ENCODE measurements at regions not wholly inside any gene's neighbourhood (a gene's known extent, or its start where the extent isn't known, plus 50 kb on each side); places are given as distances from the start of the nearest gene placed in this dataset.
A peak's percentile ranks its signal among the peaks of the same experiment; 100 is the strongest.

DNA sequence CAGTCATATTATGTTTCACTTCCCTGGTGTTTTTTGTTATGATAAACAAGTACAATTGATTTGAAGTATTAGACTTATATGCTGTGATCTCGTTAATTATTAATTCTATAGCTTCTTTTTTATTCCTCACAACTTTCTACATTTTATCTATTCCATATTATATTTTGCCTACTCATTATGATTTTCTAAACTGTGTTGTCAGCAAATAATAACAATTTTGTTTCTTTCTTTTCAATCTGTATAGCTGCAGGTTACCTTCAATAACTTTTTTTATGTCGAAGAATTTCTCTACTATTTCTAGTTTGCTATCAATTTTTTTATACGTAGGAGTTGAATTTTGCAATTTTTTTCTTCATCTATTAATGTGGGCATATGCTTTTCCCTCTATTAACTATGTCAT, 304.4 kb downstream of the PCDH17 start:
- TF ChIP-seq, protein P1, sequence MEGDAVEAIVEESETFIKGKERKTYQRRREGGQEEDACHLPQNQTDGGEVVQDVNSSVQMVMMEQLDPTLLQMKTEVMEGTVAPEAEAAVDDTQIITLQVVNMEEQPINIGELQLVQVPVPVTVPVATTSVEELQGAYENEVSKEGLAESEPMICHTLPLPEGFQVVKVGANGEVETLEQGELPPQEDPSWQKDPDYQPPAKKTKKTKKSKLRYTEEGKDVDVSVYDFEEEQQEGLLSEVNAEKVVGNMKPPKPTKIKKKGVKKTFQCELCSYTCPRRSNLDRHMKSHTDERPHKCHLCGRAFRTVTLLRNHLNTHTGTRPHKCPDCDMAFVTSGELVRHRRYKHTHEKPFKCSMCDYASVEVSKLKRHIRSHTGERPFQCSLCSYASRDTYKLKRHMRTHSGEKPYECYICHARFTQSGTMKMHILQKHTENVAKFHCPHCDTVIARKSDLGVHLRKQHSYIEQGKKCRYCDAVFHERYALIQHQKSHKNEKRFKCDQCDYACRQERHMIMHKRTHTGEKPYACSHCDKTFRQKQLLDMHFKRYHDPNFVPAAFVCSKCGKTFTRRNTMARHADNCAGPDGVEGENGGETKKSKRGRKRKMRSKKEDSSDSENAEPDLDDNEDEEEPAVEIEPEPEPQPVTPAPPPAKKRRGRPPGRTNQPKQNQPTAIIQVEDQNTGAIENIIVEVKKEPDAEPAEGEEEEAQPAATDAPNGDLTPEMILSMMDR (IDR thresholded peaks at IDR 0.05; ENCODE audit: low read depth, low read length): no peak
- Histone ChIP-seq H3K4me3 (ENCODE audit: low read depth, low read length) (no peak overlapping the region), H3K27me3 (ENCODE audit: insufficient read depth, low read depth, severe bottlenecking) (no peaks in the 10 kb centered on the region), H3K36me3 (no peaks in the 10 kb centered on the region), H3K9me3 (ENCODE audit: severe bottlenecking) (no peaks in the 10 kb centered on the region), H3K27ac (no peak overlapping the region)
- no peak for DNase-seq

DNA sequence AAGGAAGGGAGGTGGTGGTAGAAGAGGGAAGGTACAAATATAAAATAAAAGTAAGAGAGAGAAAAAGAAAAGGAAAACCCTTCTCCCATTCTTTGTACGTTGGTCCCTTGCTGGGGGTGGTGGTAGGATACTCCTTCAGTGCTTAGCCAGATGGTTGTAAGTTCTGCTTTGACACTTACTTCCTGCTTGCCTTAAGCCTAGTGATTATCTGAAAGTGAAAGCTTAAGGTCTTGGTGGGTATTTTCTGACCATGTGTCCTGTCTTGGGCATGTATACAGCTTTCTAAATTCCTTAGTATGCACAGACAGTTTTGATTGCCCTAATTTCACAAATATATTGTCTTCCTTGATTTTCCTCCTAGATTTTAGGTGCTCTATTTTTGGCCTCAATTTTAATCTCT, 314.8 kb downstream of the PCDH17 start:
- Histone ChIP-seq H3K4me3 (ENCODE audit: low read depth, low read length) (no peak overlapping the region), H3K27ac (no peak overlapping the region), H3K36me3 (no peaks in the 10 kb centered on the region), H3K9me3 (ENCODE audit: severe bottlenecking) (no peaks in the 10 kb centered on the region), H3K27me3 (ENCODE audit: insufficient read depth, low read depth, severe bottlenecking) (no peaks in the 10 kb centered on the region)
- DNase-seq: peak; percentile 13
- TF ChIP-seq, protein P1 (IDR thresholded peaks at IDR 0.05; ENCODE audit: low read depth, low read length): no peak

DNA sequence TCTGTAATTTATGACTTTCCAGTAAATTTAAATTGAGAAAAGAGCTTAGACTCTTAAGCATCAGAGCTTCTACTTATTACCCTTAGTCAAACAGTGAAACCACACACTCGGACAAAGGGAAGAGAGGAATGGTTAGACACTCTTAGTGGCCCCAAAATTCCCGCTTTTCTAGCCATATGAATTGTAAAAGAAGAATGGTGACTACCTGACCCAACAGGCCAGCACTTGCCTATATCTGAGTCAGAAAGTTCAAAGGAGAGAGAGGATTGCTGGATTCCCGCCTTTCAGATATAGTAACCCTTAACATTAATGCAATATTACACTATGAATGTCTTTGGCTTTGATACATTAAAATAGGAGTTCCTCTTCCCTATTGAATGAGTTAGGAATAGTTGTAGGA, 317.3 kb downstream of the PCDH17 start:
- H3K9me3 ChIP-seq (ENCODE audit: severe bottlenecking): no peaks in the 10 kb centered on the region
- DNase-seq: no peak
- TF ChIP-seq, protein P1 (IDR thresholded peaks at IDR 0.05; ENCODE audit: low read depth, low read length): no peak
- H3K27ac ChIP-seq: no peak overlapping the region
- no peak overlapping the region for H3K4me3 ChIP-seq (ENCODE audit: low read depth, low read length)
- no peaks in the 10 kb centered on the region for H3K36me3 ChIP-seq
- H3K27me3 ChIP-seq (ENCODE audit: insufficient read depth, low read depth, severe bottlenecking): no peaks in the 10 kb centered on the region

DNA sequence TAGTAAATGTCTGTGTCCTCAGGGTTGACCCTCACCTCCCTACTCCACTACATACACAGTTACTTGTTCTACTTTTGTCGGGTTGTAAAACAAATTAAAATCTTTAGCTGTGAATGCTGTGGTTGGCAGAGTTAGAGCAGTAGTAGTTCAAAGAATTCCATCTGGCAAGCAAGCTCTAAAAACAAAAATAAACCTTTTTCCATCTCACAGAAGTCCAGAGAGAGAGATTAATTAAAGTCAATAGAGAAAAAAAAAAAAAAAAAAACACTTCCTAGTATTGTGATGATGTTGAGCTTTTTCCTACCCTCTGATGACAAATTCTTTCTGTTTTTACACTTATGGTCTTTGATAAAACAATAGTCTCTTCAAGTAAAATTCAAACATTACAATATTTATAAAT, 338.4 kb downstream of the PCDH17 start:
- TF ChIP-seq, protein P1 (IDR thresholded peaks at IDR 0.05; ENCODE audit: low read depth, low read length): no peak
- no peak for DNase-seq
- no peak overlapping the region for H3K27ac ChIP-seq

DNA sequence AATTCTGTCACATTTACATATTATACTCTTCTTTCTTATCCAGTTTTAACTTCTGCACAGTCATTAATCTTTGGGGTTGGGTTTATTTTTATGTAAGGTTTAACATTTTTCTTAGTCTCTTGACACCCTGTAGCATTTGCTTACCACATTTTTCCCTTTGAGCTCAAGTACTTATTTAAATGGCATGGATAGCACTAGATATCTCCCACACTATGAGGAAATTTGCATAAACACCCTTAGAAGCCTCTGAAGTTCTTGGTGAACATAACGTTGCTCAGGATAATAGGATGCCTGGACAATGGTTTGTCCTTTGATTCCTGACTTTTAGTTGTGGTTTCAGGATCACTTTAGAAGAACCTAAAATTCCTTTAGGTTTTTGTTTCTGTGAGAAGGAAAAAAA, 338.9 kb downstream of the PCDH17 start:
- TF ChIP-seq, protein P1 (IDR thresholded peaks at IDR 0.05; ENCODE audit: low read depth, low read length): no peak
- H3K9me3 ChIP-seq (ENCODE audit: severe bottlenecking): no peaks in the 10 kb centered on the region
- H3K27me3 ChIP-seq (ENCODE audit: insufficient read depth, low read depth, severe bottlenecking): no peaks in the 10 kb centered on the region
- no peaks in the 10 kb centered on the region for H3K36me3 ChIP-seq
- DNase-seq: no peak
- no peak overlapping the region for H3K4me3 ChIP-seq (ENCODE audit: low read depth, low read length)
- no peak overlapping the region for H3K27ac ChIP-seq

More for the DNA sequence above, 338.4 kb downstream of the PCDH17 start:
- H3K27me3 ChIP-seq (ENCODE audit: insufficient read depth, low read depth, severe bottlenecking): no peaks in the 10 kb centered on the region
- no peak overlapping the region for H3K4me3 ChIP-seq (ENCODE audit: low read depth, low read length)
- H3K9me3 ChIP-seq (ENCODE audit: severe bottlenecking): no peaks in the 10 kb centered on the region
- H3K36me3 ChIP-seq: no peaks in the 10 kb centered on the region

DNA sequence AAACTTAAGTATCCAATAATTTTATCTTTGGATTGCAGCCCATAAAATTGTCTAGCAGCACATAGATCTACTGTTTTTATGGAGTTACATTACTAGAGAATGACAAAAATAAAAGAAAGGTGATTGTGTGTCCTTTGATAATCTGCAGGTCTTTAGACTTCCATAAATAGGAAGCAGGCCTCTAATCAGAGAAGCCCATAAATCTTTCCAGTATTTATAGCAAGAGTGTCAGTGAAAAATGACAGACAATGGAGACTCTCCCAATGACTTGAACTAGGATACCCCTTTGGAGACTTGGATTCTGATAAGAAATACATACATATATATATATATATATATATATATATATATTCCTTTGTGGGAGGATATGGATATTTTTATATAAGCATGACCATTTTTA, 351.2 kb downstream of the PCDH17 start:
- no peak for DNase-seq
- no peak overlapping the region for H3K4me3 ChIP-seq (ENCODE audit: low read depth, low read length)
- no peaks in the 10 kb centered on the region for H3K9me3 ChIP-seq (ENCODE audit: severe bottlenecking)
- TF ChIP-seq, protein P1 (IDR thresholded peaks at IDR 0.05; ENCODE audit: low read depth, low read length): no peak
- H3K27me3 ChIP-seq (ENCODE audit: insufficient read depth, low read depth, severe bottlenecking): no peaks in the 10 kb centered on the region
- H3K27ac ChIP-seq: no peak overlapping the region
- no peaks in the 10 kb centered on the region for H3K36me3 ChIP-seq

Data from WERI-Rb-1 (cell line).